H1 (cell line): ENCODE measurements at regions not wholly inside any gene's neighbourhood (a gene's known extent, or its start where the extent isn't known, plus 50 kb on each side); places are given as distances from the start of the nearest gene placed in this dataset.

Experiments used
- KDM1A ChIP-seq: fragments of 200-600, 300-600 bp; sonication (generic); IDR thresholded peaks from 2 replicates; pipeline ENCODE4 v1.7.1; 2016; ENCODE audit warnings: mild to moderate bottlenecking, low read length, borderline replicate concordance
- PHF8 ChIP-seq: fragments of 200-600 bp; sonication (generic); conservative IDR thresholded peaks from 2 replicates; pipeline ENCODE4 v1.7.1; 2012; ENCODE audit warnings: low read depth, mild to moderate bottlenecking, inconsistent platforms, low read length, moderate library complexity
- SIN3A ChIP-seq, 2 experiments: IDR thresholded peaks in 1 of 2; conservative IDR thresholded peaks in 1 of 2; 2 replicates each; pipeline ENCODE4 v1.6.1; 2011 to 2012; ENCODE audit warnings: low read length in 2 of 2, improper control_type of control experiment in 1 of 2, low read depth in 1 of 2, mild to moderate bottlenecking in 1 of 2
- TF ChIP-seq, protein P1 (sequence below): fragments of 300-600 bp; sonication (generic); IDR thresholded peaks from 2 replicates; pipeline ENCODE4 v1.7.1; 2012; ENCODE audit warnings: low read length, moderate library complexity, mild to moderate bottlenecking, inconsistent platforms; ENCODE audit not compliant: insufficient replicate concordance

GRCh38 chr6:21406316-21406715, 187.2 kb upstream of the SOX4 start (continued):
- TF ChIP-seq, protein P1, sequence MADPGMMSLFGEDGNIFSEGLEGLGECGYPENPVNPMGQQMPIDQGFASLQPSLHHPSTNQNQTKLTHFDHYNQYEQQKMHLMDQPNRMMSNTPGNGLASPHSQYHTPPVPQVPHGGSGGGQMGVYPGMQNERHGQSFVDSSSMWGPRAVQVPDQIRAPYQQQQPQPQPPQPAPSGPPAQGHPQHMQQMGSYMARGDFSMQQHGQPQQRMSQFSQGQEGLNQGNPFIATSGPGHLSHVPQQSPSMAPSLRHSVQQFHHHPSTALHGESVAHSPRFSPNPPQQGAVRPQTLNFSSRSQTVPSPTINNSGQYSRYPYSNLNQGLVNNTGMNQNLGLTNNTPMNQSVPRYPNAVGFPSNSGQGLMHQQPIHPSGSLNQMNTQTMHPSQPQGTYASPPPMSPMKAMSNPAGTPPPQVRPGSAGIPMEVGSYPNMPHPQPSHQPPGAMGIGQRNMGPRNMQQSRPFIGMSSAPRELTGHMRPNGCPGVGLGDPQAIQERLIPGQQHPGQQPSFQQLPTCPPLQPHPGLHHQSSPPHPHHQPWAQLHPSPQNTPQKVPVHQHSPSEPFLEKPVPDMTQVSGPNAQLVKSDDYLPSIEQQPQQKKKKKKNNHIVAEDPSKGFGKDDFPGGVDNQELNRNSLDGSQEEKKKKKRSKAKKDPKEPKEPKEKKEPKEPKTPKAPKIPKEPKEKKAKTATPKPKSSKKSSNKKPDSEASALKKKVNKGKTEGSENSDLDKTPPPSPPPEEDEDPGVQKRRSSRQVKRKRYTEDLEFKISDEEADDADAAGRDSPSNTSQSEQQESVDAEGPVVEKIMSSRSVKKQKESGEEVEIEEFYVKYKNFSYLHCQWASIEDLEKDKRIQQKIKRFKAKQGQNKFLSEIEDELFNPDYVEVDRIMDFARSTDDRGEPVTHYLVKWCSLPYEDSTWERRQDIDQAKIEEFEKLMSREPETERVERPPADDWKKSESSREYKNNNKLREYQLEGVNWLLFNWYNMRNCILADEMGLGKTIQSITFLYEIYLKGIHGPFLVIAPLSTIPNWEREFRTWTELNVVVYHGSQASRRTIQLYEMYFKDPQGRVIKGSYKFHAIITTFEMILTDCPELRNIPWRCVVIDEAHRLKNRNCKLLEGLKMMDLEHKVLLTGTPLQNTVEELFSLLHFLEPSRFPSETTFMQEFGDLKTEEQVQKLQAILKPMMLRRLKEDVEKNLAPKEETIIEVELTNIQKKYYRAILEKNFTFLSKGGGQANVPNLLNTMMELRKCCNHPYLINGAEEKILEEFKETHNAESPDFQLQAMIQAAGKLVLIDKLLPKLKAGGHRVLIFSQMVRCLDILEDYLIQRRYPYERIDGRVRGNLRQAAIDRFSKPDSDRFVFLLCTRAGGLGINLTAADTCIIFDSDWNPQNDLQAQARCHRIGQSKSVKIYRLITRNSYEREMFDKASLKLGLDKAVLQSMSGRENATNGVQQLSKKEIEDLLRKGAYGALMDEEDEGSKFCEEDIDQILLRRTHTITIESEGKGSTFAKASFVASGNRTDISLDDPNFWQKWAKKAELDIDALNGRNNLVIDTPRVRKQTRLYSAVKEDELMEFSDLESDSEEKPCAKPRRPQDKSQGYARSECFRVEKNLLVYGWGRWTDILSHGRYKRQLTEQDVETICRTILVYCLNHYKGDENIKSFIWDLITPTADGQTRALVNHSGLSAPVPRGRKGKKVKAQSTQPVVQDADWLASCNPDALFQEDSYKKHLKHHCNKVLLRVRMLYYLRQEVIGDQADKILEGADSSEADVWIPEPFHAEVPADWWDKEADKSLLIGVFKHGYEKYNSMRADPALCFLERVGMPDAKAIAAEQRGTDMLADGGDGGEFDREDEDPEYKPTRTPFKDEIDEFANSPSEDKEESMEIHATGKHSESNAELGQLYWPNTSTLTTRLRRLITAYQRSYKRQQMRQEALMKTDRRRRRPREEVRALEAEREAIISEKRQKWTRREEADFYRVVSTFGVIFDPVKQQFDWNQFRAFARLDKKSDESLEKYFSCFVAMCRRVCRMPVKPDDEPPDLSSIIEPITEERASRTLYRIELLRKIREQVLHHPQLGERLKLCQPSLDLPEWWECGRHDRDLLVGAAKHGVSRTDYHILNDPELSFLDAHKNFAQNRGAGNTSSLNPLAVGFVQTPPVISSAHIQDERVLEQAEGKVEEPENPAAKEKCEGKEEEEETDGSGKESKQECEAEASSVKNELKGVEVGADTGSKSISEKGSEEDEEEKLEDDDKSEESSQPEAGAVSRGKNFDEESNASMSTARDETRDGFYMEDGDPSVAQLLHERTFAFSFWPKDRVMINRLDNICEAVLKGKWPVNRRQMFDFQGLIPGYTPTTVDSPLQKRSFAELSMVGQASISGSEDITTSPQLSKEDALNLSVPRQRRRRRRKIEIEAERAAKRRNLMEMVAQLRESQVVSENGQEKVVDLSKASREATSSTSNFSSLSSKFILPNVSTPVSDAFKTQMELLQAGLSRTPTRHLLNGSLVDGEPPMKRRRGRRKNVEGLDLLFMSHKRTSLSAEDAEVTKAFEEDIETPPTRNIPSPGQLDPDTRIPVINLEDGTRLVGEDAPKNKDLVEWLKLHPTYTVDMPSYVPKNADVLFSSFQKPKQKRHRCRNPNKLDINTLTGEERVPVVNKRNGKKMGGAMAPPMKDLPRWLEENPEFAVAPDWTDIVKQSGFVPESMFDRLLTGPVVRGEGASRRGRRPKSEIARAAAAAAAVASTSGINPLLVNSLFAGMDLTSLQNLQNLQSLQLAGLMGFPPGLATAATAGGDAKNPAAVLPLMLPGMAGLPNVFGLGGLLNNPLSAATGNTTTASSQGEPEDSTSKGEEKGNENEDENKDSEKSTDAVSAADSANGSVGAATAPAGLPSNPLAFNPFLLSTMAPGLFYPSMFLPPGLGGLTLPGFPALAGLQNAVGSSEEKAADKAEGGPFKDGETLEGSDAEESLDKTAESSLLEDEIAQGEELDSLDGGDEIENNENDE, result no peak
- TF ChIP-seq PHF8 (no peak), KDM1A (no peak), SIN3A (conservative IDR thresholded peaks at IDR 0.05 in 1 of 2, IDR thresholded peaks at IDR 0.05 in 1 of 2; ENCODE audit: low read depth in 1 of 2, low read length in 2 of 2) (no peak)
